Nucleus accumbens (tissue), 56 donors: ENCODE measurements at regions not wholly inside any gene's neighbourhood (a gene's known extent, or its start where the extent isn't known, plus 50 kb on each side); places are given as distances from the start of the nearest gene placed in this dataset.

Source experiments
- DNase-seq, 56 donors: peaks; one replicate each; lab custom pipeline; 2025; lab: John Stamatoyannopoulos, UW

DNA sequence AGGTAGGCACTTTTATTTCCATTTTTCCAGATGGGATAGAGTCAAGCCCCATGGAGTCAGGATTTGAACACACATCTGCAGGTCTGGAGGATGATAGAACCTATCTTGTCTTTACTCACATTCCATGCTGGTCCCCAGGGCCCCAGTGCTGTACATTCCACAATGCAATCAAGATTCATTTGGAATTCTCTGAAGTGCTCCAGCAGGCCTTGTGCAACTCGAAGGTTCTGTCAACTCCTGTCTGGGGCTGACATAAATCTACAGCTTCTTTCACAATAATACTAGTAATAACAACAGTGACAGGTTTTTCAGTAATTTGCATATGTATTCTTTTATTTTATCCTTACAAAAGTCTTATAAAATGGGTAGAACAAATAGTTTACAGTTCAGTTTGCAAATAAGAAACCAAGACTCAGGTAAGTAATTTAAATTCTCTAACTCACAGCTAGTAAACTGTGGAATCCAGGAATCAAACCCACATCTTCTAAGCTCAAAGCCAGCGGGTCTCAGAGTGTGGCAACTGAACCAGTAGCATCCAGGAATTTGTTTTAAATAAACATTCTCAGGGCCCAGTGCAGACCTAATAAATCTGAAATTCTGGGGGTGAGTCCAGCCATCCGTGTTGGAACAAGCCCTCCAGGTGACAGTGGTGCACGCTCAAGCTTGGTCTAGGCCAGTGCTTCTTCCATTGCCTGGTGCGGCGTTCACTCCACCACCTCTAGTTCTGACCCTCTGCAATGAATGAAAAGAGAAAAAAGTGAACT lies 137.0 kb upstream of the TNFAIP3 start:
- DNase-seq = no peak

DNA sequence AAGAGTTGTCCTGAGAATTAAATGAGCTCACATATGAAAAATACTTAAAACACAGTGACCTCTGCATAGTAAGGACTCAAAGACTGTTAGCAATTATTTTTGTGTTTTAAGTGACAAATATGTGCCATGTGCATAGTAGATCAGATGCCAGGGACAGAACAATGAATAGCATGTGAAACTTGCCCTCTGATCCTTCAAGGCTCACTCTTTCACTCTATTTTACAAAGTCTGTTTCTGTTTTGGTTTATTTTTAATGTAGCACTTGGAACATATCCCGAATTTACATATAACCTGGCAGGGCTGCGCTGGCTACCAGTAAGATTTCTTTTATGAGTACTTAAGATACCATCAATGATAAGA lies 135.5 kb upstream of the TNFAIP3 start:
- no peak for DNase-seq

DNA sequence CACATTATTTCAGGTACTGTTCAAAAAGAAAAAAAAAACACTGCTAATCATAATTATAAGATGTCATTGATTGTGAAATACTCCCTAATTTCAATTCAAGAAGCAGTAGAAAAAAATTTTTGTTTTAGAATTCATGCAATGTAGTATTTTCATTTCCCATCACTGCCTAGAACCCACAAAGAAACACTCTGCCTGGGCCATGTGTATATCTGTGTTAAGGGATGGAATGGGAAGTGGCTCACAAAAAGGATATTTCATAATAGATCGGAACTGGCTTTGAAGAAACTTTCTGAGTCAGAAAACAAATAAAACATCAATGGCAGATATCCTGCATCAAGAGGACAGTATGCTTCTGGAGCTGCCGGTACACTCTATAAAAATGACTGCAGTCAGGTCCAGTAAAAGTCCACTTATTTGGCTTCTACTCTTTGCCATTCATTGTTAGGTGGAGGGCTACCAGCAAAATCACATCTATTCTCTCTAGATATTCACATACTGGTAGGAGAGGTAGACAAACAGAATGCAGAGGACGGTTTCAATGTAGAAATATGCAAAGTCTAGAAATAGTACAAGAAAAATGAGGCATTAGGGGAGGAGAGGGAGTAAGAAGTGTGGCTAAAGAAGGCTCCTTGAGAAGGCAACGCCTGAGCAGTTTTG lies 135.0 kb upstream of the TNFAIP3 start:
- no peak for DNase-seq

DNA sequence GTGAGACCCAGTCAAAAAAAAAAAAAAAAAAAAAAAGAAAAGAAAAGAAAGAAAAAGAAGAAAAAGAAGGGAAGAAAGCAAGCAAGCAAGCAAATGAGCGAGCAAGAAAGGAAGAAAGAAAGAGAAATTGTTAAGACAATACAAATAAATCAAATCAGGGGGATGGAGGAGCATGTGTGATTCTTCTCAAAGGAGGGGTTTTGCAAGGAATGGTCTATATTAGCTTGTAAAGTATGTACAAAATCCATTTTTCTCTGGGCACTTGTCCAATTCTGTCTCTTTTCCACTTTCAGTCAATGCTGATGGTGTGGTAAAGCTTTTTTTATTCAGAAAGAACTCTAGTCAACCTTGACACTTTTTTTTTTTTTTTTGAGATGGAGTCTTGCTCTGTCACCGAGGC lies 133.7 kb upstream of the TNFAIP3 start:
- no peak for DNase-seq

DNA sequence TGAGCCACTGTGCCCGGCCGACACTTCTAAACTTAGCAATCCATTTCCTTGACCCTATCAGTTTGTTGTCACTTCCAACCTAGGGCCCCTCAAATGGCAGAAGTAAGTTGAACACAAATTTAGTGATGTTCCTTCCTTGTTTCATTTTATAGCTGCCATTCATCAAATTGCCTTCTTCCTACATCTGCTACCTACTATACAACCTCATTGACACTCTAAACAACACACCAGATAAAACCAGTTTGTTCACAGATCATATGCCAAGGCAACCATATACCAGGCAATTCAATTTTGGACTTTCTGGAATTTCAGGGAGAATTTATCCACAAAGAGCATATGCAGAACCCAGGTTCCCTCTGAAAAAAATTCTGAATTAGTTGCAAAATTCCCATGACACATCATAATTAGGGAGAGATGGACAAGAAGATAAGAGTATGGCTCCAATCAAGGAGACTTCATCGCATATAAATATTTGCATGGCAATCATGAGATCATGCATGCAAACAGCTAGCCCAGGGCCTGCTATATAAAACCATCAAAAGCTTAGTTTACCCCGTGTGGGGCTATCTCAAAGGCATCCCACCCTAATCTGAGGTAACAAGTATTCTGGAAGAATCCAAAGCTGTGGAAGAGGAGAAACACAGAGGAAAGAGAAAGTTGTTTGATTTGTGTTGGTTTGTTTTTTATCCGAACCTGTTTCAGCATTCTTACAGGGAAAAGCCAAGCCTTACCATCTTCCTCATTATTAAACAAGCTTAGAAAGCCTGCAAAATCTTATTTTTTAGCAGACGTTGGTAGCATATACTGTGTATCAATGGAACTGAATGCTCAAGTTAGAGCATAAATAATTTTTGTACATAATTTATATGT lies 132.8 kb upstream of the TNFAIP3 start:
- DNase-seq = no peak

DNA sequence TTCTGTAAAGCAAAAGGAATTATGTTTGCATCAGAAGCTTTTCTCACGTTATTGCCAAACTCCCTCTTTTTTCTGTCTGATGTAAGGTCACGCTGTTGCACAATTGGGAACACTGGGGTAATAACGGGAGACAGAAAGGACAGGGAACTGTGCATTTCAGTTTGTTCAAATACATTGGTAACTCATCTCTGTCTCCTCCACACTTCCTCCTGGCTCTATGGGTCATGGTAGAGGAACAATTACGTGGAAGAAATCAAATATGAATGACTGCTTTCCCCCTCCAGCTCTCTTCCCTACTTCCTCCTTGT lies 132.2 kb upstream of the TNFAIP3 start:
- no peak for DNase-seq

DNA sequence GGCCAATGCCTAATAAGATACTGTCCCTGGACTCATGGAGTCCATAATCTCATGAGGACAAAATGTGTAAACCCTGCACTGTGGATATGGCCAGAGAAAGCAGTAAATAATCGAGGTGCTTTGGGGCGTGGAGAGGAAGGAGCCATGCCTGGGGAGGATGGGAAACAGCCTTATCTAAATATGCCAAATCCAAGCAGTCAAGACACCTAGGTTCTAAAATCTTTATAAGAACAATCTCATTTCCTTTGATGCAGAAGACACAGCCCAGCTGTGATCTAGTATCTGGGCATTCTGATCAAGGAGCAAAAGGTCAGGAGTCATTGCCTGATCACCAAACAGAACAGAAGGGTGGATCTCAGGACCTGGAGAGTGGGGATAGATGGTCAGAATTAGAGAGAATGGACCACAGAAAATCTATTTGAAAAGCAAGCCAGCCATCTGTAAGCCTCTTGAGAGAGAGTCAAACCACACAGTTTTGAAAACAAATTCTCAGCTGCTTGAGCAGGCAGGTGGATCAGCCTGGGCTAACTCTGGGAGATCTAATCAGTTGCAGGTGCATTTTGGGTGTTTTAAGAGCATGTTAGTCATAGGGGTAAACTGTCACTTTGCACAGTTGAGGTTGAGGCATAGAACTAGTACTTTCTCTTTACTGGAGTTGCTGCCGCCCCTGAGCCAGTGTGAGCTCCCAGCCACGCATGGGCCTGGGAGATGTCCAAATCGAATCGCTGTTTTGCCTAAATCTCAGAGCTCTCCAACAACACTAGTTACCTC lies 130.8 kb upstream of the TNFAIP3 start:
- DNase-seq = no peak

DNA sequence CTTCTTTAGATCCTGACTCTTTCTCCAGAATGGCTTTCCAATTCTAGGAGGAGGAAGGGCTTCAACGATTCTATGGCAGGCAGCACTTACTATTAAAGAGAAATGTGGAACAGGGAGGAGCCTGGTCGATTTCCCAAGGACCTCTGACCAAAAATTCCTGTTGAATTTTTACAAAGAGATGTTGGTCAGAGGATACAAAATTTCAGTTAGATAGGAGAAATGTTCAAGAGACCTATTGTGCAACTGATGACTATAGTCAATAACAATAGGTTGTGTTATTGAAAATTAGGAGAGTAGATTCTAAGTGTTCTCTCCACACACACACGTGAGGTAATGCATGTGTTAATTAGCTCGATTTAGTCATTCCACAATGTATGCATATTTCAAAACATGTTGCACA lies 130.1 kb upstream of the TNFAIP3 start:
- DNase-seq = no peak

DNA sequence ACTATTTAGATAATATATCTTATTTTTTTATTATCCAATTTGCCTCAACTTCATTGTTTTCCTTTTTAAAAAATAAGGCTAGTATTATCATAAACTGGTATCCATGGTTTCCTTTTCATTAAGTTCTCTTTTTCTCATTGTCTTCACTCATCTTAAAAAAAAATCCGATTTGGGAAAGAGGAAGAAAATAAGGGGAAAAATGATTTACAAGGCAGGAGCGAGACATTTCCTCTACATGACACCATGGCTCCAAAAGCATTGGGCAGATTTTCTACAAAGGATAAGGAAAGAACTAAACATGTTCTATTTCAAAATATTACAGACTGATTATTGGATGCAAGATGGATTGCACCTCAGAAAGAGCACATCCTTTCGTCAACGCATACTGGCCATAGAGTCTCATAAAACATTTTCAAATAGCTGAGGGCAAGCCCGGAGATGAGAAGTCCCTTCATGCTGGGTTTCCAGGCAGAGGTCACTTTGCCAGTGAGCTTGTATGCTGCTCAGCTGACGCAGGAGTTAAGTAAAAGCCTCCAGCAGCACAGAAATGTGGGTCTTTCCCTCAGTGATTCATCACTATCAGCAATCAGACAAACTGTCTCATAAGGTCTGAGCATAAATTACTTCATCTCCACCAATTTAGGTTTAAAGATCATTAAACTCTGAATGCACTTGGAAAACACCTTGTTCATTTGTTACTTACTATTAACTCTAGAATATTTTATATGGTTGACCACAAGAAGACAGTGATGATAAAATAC lies 129.0 kb upstream of the TNFAIP3 start:
- no peak for DNase-seq

DNA sequence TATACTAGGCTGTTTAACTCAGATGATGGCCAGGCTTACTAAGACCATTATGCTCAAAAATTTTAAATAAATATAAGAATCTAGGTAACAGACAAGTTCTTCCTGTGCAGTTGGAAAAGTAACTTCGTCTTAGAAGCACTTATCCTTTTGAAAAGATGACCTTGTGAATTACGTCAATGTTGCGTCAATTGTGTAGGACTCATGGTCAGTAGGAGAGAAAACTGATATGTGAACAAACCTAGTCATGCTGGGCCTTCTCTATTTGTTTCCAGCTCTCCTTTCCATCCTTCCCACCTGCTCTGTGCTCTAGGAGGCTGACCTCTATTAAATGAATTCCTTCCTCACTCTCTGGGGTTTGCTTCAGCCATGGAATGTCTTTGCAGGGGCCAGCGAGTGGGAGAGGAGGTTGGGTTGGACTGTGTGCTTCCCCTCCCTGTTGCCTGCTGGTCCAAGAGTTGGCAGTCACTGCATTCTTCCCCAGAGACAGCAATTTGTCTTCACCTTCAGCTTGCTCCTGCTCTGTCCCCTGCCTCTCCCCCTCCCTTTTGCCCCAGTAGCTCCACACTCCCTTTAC lies 128.0 kb upstream of the TNFAIP3 start:
- DNase-seq = no peak

DNA sequence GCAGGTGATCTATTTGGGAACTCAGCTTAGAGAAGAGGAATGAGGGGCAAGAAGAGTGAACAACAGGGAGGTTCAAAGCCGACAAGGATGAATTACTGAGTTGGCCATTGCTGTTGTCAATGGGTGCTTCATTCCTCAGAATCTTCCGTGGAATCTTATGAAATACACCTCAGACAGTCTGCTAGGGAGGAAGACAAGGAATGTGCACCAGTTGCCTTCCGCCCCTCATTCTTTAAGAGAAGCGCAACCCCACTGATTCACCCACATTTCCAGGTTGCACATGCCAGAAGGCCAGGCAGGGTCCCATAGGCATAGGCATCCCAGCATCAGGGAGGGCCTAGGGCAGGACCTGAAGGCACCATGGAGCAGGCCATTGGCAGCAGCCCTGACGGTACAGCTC lies 127.5 kb upstream of the TNFAIP3 start:
- no peak for DNase-seq

DNA sequence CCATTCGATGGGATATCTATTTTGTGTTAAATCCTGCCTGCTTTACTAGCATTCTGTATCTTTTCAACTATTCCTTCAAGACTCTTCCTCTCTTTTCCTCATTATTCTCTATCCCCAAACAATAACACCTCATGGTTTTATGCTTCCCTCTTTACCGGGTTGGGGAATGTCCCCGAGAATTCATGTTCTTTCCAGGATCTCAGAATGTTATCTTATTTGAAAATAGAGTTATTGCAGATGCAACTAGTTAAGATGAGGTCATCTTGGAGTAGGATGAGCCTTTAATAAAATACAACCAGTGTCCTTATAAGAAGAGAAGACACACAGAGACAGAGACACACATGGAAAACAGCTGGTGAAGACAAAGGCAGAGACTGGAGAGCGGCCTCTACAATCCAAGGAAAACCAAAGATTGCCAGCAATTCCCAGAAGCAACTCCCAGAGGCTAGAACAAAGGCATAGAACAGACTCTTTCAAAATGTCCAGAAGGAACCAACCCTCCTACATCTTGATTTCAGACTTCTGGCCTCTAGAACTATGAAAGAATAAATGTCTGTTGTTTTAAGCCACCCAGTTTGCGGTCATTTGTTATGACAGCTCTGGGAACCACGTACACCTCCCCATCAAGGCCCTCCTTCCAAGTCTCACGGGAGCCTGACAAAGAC lies 126.8 kb upstream of the TNFAIP3 start:
- DNase-seq = no peak

DNA sequence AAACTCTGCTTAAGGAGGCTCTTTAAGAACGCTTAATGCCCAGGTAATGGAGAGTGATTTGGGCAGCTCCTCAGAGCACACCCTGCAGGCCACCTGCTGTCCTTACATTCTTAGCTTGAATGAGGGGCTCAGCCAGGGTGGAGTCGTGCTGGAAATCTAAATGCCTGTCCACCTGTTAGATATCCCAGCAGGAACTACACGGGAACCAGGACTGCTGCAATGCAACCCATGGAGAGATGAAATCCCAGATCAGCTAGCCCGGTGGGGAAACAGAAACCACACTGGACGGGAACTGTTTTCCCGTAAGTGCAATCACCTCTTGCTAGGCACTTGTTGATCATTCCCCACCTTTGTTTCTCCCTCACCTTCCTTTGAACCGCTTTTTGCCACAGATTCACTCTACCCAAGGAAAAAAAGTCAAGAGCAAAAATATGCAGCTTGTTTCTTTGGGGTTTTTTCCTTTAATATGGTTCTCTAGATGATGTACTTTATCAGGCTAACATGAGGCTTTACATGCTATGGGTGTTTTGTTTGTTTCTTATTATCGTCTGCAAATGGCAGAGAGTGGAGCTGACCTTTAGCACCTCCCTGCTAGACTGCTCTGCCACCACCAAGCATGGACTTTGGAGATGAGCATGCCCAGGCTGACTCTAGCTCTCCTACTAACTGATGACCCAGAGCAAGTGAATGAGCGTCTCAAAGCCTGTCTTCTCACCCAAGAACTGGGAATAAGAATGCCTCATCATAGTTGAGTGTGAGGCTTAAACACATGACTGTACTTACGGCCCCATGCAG lies 125.9 kb upstream of the TNFAIP3 start:
- no peak for DNase-seq

DNA sequence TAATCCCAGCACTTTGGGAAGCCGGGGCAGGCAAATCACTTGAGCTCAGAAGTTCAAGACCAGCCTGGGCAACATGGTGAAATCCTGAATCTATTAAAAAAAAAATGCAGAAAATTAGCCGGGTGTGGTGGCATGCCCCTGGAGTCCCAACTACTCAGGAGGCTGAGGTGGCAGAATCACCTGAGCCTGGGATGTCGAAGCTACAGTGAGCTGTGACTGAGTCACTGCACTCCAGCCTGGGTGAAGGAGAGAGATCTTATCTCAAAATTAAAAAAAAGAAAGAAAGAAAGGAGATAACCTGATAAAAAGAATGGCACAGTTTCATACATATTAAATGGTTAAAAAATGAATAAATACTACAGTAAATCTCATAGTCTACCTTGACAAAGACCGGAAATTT lies 123.6 kb upstream of the TNFAIP3 start:
- DNase-seq = no peak

DNA sequence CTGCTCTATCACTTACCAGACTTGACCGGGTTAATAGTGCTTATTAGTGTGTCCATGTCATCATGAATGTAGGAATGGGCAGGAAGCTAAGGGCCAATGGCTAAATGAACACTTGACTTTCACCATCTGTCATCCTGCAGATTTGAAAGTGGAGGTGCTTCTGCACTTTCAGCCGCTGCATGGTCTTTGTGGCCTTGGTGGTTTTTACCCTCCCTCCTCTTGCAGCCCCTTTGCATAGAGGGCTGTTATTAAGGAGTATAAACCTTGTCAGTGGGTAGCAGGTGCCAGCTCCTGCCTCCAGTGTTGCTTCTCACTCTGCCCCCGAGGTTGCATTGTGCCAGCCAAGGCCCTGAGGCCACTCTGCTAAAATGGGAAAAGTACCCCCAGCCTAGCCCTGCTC lies 122.2 kb upstream of the TNFAIP3 start:
- DNase-seq = no peak

DNA sequence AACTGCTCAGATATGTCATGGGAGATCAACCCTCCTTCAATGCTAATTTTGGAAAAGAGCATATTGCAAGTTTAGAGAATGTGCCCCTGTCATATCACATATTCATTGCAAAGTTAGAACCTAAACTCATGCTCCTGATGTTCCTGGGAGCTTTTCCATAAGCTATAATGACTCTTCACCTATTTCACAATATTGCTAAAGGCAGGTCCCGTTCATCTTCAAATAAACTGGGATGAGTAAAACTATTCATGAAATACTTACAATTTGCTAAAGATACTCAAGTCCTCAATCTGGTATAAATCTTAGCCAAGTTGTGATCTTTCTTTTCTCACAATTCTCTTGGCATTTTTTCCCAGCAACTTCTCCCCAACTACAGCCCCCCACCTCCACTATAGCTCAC lies 121.7 kb upstream of the TNFAIP3 start:
- DNase-seq = no peak

DNA sequence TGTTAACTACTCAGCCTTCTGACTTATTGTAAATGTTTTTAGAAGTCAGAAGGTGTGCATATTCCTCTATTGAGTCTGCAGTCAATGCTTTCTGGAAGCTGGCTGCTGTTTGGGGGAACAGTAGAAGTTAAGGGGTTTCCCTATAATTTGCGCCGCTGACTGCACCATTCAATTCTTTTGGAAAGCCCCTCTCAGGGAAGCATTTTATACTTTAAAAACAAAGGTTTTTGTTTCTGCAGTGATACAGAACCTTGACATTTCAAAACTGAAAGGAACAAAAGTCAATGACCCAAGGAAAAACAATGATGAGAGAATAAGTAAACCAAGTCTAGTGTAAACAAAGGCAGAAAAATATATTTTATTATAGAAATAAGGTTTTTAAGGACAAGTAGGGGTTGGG lies 120.8 kb upstream of the TNFAIP3 start:
- no peak for DNase-seq

DNA sequence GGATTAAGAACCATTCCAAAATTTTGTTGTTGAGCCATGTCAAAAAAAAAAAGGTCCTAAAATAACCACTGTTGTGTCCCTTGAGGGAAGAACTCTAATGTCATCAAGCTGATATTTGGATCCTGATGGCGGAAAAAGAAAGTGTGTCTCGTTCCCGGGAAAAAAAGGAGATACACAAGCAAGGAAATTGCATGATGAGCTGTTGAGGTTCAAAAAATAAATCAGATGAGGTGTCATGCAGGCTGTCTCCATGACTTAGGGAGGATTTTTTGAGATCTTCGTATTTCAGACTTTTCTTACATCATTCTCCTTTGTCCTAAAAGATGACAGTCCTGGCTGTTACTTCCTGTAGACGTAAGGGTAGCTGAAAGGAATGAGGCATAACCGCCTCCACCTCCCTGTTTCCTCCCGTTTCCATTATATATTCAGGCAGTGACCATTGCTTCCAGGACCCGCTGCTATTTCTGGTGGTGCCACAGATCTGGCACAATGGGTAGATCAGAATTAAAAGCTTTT lies 117.3 kb upstream of the TNFAIP3 start:
- DNase-seq = no peak
